ENCODE measurements at regions not wholly inside any gene's neighbourhood (a gene's known extent, or its start where the extent isn't known, plus 50 kb on each side); places are given as distances from the start of the nearest gene placed in this dataset.
A peak's percentile ranks its signal among the peaks of the same experiment; 100 is the strongest.

- no peak for TF ChIP-seq CTCF (conservative IDR thresholded peaks at IDR 0.05; ENCODE audit: low read depth, low read length)
- H3K4me3 ChIP-seq (ENCODE audit: low read depth, low read length) = no peak overlapping the region
- peak; percentile 48 for DNase-seq (ENCODE audit: low read depth)
Observed at GRCh38 chr2:42879913-42880737, 87.7 kb upstream of the HAAO start.

- TF ChIP-seq CTCF (conservative IDR thresholded peaks at IDR 0.05; ENCODE audit: low read depth, low read length) = no peak
- H3K4me3 ChIP-seq (ENCODE audit: low read depth, low read length) = no peak overlapping the region
- no peak for DNase-seq (ENCODE audit: low read depth)
Observed at GRCh38 chr2:42879121-42879705, 86.8 kb upstream of the HAAO start.

- DNase-seq (ENCODE audit: low read depth) = peak; percentile 16
- TF ChIP-seq CTCF (conservative IDR thresholded peaks at IDR 0.05; ENCODE audit: low read depth, low read length) = no peak
- H3K4me3 ChIP-seq (ENCODE audit: low read depth, low read length) = no peak overlapping the region
Observed at GRCh38 chr2:42878581-42878980, 86.2 kb upstream of the HAAO start.

- TF ChIP-seq CTCF (conservative IDR thresholded peaks at IDR 0.05; ENCODE audit: low read depth, low read length) = no peak
- H3K4me3 ChIP-seq (ENCODE audit: low read depth, low read length) = no peak overlapping the region
- no peak for DNase-seq (ENCODE audit: low read depth)
Observed at GRCh38 chr2:42877936-42878335, 85.6 kb upstream of the HAAO start.

GRCh38 chr2:42877511-42877910 lies 85.1 kb upstream of the HAAO start:
- no peak for TF ChIP-seq CTCF (conservative IDR thresholded peaks at IDR 0.05; ENCODE audit: low read depth, low read length)
- peak; percentile 34 for DNase-seq (ENCODE audit: low read depth)

GRCh38 chr2:42876326-42876751 lies 84.0 kb upstream of the HAAO start:
- no peak overlapping the region for H3K4me3 ChIP-seq (ENCODE audit: low read depth, low read length)
- no peak for TF ChIP-seq CTCF (conservative IDR thresholded peaks at IDR 0.05; ENCODE audit: low read depth, low read length)
- no peak for DNase-seq (ENCODE audit: low read depth)

More at GRCh38 chr2:42877511-42877910, 85.1 kb upstream of the HAAO start:
- H3K4me3 ChIP-seq (ENCODE audit: low read depth, low read length) = no peak overlapping the region

Measured in choroid plexus epithelial cell (primary cell).